ENCODE measurements at regions not wholly inside any gene's neighbourhood (a gene's known extent, or its start where the extent isn't known, plus 50 kb on each side); places are given as distances from the start of the nearest gene placed in this dataset.

DNA sequence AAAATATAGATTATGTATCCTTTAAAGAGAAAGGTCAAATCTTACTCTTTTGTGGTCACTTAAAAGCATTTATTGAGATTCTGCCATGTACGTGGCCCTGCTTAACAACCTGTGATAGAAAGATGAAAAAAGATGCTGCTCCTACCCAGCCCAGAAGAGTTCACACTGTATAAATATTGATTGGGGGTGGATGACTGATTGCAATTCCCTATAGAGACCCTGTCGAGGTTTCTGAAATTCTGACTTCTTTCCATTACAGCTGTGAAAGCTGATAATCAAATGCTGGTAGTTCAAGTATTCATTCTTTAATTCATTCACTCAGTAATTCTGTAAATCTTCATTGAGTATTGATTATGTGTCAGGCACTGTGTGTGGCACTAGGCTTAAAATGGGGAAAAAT is 114.1 kb upstream of the CHL1 start:
- no peak for DNase-seq

DNA sequence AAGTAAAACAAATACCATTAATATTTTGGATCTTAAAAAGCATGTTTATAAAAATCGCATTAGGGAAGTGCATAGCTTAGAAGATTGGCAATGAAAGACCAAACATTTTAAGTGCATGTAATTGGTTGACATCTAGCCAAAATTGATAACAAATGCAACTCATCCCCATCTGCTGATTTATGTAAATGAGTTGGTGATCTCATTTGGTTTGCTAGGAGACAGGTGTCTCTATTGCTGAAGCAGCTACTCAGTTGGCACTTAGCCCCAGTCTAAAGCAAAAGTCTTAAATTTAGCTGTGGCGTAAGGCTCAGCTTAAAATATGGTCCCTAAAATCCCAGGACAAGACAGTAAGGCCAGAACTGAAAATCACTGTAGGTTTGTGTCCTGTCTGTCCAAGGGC is 113.5 kb upstream of the CHL1 start:
- no peak for DNase-seq

GRCh38 chr3:85180-85579 is 111.4 kb upstream of the CHL1 start:
- no peak for DNase-seq

- DNase-seq, result no peak
These were observed 108.3 kb upstream of the CHL1 start for GRCh38 chr3:88267-88666.

DNA sequence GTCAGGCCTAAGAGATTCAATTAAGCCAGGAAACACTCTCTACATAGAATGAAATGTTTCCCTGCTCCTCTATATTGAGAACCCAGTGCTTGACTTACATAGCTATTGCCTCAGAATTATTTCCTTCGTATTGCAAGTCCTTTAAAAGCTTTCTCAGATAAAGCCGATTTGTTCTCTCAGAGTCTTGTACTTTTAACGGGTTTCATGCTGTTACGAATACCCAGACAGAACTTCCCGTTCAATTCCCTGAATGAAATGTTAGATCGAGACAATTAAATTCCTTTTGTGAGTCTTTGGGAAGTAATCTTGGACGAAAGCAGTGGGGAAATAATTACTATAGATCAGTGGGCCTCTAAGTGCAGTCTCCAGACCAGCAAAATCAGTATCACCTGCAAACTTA is 102.8 kb upstream of the CHL1 start:
- no peak for DNase-seq

- no peak for DNase-seq
These were observed 100.3 kb upstream of the CHL1 start for GRCh38 chr3:96259-96658.

- no peak for DNase-seq
These were observed 98.9 kb upstream of the CHL1 start for GRCh38 chr3:97417-98258.

DNA sequence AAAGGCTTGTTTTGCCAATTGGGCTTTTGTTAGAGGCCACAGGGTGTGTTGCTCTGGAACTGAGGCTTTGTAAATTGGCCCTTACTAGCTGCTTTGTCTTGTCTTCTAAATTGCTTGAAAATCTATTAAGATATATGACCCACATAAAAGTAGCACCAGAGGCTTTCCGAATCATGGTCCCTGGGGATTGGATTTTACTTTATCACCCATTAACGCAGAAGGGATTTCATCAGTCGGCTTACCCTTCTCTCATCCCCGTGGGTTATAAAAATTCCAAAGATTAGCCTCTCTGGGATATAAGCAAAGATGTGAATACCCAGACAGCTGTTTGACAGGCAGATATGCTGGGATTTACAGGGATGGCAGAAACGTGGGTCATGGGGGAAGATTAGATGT is 98.3 kb upstream of the CHL1 start:
- no peak for DNase-seq

- no peak for DNase-seq
These were observed 97.1 kb upstream of the CHL1 start for GRCh38 chr3:99506-99905.

DNA sequence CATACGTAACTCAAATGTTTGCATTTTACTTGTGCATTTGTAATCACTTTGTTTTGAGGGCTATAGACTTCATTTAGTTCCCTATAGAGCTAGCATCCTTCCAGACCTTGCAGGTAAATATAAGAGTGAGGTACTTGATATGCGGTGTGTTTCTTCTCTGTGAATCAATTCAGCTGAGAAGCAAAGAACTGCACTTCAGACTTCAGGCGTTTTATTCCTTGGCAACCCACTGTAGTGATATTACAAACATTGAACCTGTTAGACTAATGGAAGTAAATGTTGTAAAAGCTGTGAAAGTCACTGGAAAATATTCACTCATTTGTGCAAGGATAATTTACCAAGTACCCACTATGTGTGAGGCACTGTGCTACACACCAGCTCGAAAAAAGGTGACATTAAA is 94.1 kb upstream of the CHL1 start:
- DNase-seq, result no peak

GRCh38 chr3:103991-104390 is 92.6 kb upstream of the CHL1 start:
- DNase-seq, result no peak

DNA sequence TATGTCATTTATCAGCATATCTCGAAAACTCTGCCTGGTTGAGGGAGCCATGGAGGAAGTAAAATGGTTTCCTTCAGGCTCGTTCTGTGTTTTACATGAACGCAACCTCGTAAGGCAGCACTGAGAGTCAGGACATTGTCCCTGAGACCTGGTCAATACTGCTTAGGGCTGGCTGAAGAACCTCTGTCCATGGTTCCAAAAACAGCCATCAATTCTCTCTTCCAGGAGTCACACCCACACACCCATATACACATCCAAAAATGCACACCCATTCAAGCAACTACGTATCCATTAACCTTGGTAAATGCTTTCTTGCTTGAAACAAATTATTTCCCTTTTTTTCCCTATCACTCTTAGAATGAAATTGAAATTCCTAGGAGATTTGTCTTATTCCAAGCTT is 91.0 kb upstream of the CHL1 start:
- DNase-seq, result no peak

GRCh38 chr3:106619-107018 is 89.9 kb upstream of the CHL1 start:
- no peak for DNase-seq

DNA sequence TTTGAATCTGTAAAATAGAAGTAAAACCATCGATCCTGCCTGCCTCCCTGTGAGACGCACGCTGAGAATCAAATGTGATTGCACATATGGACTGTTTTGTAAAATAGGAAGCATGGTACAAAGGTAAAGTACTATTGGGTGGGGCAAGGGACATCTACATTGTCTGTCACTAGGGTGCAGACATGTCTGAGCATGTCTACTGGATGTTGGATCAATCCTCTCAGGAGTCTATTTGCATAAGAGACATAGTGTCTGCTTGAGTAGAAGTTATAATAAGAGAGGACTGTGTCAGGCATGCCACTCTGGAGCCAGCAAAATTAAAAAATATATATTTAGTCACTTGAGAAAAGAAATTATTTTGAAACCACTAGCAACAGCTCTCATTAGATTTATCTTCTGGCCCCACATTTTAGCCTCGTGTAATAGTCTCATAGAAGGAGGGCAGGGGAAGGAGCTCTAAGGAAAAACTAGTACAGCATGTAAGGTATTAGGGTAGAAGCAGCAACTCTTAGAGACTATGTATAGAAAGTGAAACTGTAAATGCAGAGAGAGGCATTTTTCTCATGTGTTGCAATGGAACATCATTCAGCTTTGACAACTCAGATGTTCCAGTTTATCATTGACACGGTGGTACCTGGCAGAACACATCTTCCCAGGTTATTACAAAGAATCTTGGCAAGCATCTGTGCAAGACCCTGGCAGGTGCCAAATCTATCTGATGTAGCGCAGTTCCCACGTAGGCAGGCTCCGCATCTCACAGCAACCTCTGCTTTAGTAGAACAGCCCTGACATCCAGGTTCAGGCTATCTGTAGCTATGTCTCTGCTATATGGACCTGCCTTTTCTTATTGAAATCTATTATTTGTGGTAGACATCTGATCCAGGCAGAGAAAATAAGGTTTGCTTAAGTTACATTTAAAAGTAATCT is 85.2 kb upstream of the CHL1 start:
- no peak for DNase-seq

GRCh38 chr3:112773-113172 is 83.8 kb upstream of the CHL1 start:
- no peak for DNase-seq

DNA sequence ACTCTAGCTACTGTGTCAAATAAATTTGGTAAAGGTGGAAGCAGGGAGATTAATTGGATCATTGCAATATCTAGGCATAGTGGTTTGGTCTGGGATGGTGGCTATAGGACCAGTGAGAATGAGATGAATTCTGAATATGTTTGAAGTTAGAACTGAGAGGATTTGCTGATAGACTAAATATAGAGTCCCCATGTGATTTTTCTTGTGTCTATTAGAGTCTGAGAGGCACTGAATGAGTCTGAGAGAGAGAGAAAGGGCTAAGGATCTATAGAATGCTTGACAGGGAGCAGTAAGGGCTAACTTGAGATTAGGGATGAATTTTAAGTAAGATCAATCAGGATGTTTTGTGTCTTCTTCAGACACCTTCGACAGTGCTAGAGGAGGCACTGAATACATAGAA is 77.9 kb upstream of the CHL1 start:
- no peak for DNase-seq

DNA sequence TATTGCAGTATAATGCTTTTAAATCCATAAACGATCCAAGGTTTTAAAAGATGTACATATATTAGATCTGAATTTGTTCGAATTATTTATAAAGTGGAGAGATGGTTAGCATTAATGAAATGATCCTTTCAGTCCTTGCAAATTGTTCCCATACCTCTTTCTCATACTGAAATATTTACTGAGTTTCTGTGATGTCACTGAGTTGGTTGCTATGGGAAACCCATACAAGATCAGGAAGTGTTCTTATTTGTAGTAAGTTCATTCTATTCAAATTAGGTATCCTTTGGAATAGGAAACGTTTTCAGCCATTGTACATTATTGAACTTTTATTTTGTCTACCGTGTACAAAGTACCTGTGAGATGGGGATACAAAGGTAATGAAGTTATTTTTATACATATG is 73.2 kb upstream of the CHL1 start:
- DNase-seq, result no peak

GRCh38 chr3:124557-125179 is 71.9 kb upstream of the CHL1 start:
- DNase-seq, result no peak

- DNase-seq, result no peak
These were observed 67.9 kb upstream of the CHL1 start for GRCh38 chr3:128515-129172.

GRCh38 chr3:131151-131888 is 65.2 kb upstream of the CHL1 start:
- DNase-seq, result peak; percentile 44

- DNase-seq, result no peak
These were observed 64.2 kb upstream of the CHL1 start for GRCh38 chr3:132378-132777.

GRCh38 chr3:132904-133303 is 63.7 kb upstream of the CHL1 start:
- no peak for DNase-seq

All from NCI-H2029 treated with DMSO at 0.1 percent for 48 hours (cell line).